ENCODE measurements at regions not wholly inside any gene's neighbourhood (a gene's known extent, or its start where the extent isn't known, plus 50 kb on each side); places are given as distances from the start of the nearest gene placed in this dataset.

GRCh38 chr1:198929111-198929604, 290.3 kb downstream of the PTPRC start:
- TF ChIP-seq POLR2AphosphoS5 (IDR thresholded peaks at IDR 0.05; ENCODE audit: low read length) (no peak), NRF1 (conservative IDR thresholded peaks at IDR 0.05; ENCODE audit: low read depth, low read length) (no peak), ZNF24 (IDR thresholded peaks at IDR 0.05) (peak; percentile 76), RAD51 (IDR thresholded peaks at IDR 0.05) (no peak), EZH2 (IDR thresholded peaks at IDR 0.05; ENCODE audit: borderline replicate concordance, control insufficient read depth, low read depth, low read length) (no peak), E4F1 (IDR thresholded peaks at IDR 0.05; ENCODE audit: borderline replicate concordance, partially characterized antibody) (no peak)
